ENCODE measurements at regions not wholly inside any gene's neighbourhood (a gene's known extent, or its start where the extent isn't known, plus 50 kb on each side); places are given as distances from the start of the nearest gene placed in this dataset.

DNA sequence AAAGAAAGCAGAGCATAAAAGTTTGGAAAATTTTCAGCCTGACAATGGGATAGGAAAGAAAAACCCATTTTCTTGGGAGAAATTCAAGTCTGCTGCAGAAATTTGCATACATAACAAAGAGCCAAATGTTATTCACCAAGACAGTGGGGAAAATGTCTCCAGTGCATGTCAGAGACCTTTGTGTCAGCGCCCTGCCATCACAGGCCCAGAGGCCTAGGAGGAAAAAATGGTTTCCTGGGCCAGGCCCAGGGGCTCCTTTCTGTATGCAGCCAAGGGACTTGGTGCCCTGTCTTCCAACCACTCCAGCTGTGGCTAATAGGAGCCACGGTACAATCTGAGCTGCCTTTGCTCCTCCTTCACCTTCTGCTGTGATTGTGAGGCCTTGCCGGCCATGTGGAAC, 189.1 kb upstream of the PITRM1 start:
- Mint-ChIP-seq H3K27ac (peak overlapping the region in 1 of 3 donors; percentile 59), H3K4me1 (peaks cover 0 to 3% (median 0%) of the 10 kb centered on the region in 3 donors), H3K27me3 (peaks cover 6% of the 10 kb centered on the region), H3K9me3 (peaks cover 13 to 24% (median 20%) of the 10 kb centered on the region in 3 donors), H3K4me3 (no peak overlapping the region), H3K36me3 (peaks cover 4% of the 10 kb centered on the region)

DNA sequence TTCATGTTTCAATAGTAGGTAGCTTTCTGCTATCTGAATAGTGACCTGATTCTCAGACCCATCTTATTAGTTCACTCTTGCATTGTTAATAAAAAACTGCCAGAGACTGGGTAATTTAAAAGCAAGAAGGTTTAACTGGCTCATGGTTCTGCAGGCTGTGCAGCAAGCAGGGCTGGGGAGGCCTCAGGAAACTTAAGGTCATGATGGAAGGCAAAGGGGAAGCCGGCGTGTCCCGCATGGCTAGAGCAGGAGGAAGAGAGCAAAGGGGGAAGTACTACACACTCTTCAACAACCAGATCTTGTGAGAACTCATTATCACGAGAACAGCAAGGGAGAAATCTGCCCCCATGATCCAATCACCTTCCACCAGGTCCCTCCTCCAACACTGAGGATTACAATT, 185.2 kb upstream of the PITRM1 start:
- no peak overlapping the region for H3K27ac Mint-ChIP-seq
- peaks cover 7% of the 10 kb centered on the region for H3K27me3 Mint-ChIP-seq
- peaks cover 15 to 25% (median 20%) of the 10 kb centered on the region in 3 donors for H3K9me3 Mint-ChIP-seq
- H3K4me1 Mint-ChIP-seq = peaks cover 0 to 5% (median 2%) of the 10 kb centered on the region in 3 donors
- H3K4me3 Mint-ChIP-seq = no peak overlapping the region
- H3K36me3 Mint-ChIP-seq = peaks cover 4% of the 10 kb centered on the region

DNA sequence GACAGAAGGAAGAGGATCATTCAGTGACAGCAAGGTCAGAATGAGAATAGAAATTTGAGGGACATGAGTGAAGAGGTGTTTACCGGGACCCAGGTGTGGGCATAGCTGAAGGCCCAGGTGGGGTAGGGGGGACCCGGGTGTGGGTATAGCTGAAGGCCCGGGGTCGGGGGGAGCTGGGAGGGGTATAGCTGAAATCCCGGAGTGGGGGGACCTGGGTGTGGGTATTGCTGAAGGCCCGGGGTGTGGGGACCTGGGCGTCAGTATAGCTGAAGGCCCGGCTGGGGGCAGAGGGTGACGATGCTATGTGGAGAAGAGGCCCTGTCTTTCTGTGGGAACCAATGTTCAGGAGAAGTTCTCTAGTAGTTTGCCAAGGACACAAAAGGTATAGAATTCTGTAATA, 183.0 kb upstream of the PITRM1 start:
- H3K27ac Mint-ChIP-seq = no peak overlapping the region
- H3K27me3 Mint-ChIP-seq = peaks cover 13% of the 10 kb centered on the region
- H3K4me3 Mint-ChIP-seq = no peak overlapping the region

DNA sequence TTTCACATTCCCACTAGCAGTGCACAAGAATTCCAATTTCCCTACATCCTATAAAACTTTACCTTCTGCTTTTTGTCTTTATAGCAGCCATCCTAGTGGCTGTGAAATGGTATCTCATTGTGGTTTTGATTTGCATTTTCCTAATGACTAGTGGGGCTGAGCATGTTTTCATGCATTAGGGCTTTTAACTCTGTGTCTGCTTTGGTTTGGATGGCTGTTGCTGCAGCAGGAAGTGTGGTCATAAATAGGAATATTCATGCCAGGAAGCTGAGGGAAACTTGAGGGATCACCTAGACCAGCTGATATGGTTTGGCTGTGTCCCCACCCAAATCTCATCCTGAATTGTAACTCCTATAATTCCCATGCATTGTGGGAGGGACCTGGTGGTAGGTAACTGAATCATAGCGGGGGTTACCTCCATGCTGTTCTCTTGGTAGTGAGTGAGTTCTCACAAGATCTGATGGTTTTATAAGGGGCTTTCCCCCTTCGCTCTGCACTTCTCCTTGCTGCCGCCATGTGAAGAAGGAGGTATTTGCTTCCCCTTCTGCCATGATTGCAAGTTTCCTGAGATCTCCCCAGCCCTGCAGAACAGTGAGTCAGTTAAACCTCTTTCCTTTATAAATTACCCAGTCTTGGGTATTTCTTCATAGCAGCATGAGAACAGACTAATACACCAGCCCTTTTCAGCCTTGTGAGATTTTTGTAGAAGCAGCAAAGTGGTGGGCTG, 181.8 kb upstream of the PITRM1 start:
- Mint-ChIP-seq H3K4me1 (peaks cover 0 to 8% (median 2%) of the 10 kb centered on the region in 3 donors), H3K4me3 (peak overlapping the region in 1 of 4 donors; percentile 24), H3K27me3 (peaks cover 17% of the 10 kb centered on the region), H3K36me3 (peaks cover 4% of the 10 kb centered on the region), H3K27ac (no peak overlapping the region), H3K9me3 (peaks cover 5 to 9% (median 7%) of the 10 kb centered on the region in 3 donors)

More for the DNA sequence above, 183.0 kb upstream of the PITRM1 start:
- peaks cover 4% of the 10 kb centered on the region for H3K36me3 Mint-ChIP-seq
- H3K9me3 Mint-ChIP-seq = peaks cover 6 to 13% (median 7%) of the 10 kb centered on the region in 3 donors
- H3K4me1 Mint-ChIP-seq = peaks cover 0 to 8% (median 2%) of the 10 kb centered on the region in 3 donors

DNA sequence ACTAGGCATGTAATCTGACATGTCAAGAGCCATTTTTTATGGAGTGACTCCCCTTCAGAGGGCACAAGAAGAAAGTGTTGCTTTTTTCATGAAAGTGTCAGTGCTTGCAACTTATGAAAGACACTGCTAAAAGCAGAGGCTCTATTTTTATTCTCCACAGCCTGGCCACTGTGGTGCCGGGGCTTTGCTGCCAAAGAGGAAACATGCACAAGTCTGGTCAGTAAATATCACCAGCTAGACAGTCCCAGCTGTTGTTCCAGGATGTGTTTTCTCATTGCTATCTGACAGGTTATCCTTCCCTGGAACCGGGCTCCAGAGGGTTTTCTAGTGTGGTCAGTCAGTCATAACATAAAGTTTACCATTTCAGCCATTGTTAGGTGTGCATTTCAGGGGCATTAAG, 180.7 kb upstream of the PITRM1 start:
- no peak overlapping the region for H3K27ac Mint-ChIP-seq
- H3K4me3 Mint-ChIP-seq = peak overlapping the region in 1 of 4 donors; percentile 55
- peaks cover 1 to 6% (median 2%) of the 10 kb centered on the region in 3 donors for H3K9me3 Mint-ChIP-seq
- H3K27me3 Mint-ChIP-seq = peaks cover 14% of the 10 kb centered on the region
- peaks cover 4% of the 10 kb centered on the region for H3K36me3 Mint-ChIP-seq
- peaks cover 0 to 8% (median 2%) of the 10 kb centered on the region in 3 donors for H3K4me1 Mint-ChIP-seq

DNA sequence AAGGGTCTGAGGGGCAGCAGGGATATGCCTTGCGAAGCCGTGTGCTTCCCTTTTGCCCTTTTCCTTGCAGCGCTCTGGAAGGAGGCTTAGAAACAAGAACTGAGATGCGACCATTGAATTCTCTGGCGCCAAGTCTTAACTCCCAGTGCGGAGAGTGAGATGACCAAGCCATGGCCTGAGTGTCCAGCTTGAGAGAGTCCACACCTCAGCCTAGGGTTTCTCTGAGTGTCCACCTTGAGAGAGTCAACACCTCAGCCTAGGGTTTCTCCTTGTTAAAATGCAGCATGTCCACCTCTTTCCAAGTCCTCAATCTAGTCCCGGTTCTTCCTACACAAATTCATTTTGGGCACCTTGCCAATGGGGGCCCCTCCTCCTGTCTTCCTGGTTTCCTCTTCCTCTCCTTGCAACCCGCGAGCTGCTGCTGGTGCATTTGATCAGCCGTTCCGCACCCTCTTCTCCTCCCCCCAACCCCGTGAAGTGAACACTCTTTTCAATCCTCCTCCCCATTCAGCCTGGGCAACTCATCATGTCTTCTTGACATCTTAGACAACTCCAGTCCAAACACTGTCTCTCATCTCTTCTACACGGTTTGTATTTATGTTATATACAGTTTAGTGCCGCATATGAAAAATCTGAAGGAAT, 178.2 kb upstream of the PITRM1 start:
- Mint-ChIP-seq H3K4me3 (no peak overlapping the region), H3K4me1 (peaks cover 0 to 5% (median 2%) of the 10 kb centered on the region in 3 donors), H3K27ac (no peak overlapping the region), H3K27me3 (peaks cover 20% of the 10 kb centered on the region), H3K9me3 (peaks cover 0 to 4% (median 2%) of the 10 kb centered on the region in 3 donors), H3K36me3 (no peaks in the 10 kb centered on the region)

DNA sequence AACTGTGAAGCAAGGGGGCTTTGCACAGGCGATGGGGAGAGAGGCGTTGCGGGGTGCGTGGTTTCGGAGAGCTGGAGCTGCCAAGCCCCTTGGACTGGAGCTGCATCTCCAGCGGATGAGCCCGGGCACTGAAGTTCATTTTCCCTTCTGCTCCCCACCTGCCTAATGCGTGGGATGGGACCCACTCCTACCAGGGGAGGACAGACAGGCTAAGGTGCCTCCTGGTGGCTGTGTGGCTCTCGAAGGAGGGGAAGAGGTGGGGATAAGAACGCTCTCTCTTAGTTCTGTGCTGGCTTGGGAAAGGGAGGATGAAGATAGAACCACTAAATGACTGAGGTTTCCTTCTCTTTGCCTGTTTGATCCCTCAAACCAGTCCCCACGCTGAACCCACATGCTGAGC, 177.6 kb upstream of the PITRM1 start:
- Mint-ChIP-seq H3K4me1 (peaks cover 0 to 5% (median 2%) of the 10 kb centered on the region in 3 donors), H3K36me3 (no peaks in the 10 kb centered on the region), H3K27me3 (peaks cover 22% of the 10 kb centered on the region), H3K9me3 (peaks cover 0 to 2% (median 2%) of the 10 kb centered on the region in 3 donors), H3K27ac (no peak overlapping the region), H3K4me3 (no peak overlapping the region)

DNA sequence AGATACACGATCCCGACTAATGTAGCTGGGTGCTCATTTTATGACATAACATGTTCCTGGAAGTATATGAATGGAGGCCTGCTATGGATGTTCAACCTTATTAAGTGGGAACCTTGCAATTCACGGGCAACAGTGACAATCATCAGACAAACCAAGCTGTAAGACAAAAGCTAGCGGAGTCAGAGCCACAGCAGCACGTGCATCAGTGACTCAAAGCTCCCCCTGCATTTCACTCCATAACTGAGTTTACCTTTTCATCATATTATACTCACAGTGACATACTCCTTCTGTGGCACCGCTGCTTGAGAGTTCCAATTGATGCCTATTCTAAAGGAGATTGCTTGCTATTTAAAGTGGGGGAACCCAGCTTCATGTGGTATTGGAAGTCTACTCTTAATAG, 176.0 kb upstream of the PITRM1 start:
- Mint-ChIP-seq H3K27ac (no peak overlapping the region), H3K4me1 (peaks cover 0 to 3% (median 1%) of the 10 kb centered on the region in 3 donors), H3K27me3 (peaks cover 27% of the 10 kb centered on the region), H3K36me3 (no peaks in the 10 kb centered on the region), H3K9me3 (peaks cover 0 to 1% (median 0%) of the 10 kb centered on the region in 3 donors), H3K4me3 (no peak overlapping the region)

DNA sequence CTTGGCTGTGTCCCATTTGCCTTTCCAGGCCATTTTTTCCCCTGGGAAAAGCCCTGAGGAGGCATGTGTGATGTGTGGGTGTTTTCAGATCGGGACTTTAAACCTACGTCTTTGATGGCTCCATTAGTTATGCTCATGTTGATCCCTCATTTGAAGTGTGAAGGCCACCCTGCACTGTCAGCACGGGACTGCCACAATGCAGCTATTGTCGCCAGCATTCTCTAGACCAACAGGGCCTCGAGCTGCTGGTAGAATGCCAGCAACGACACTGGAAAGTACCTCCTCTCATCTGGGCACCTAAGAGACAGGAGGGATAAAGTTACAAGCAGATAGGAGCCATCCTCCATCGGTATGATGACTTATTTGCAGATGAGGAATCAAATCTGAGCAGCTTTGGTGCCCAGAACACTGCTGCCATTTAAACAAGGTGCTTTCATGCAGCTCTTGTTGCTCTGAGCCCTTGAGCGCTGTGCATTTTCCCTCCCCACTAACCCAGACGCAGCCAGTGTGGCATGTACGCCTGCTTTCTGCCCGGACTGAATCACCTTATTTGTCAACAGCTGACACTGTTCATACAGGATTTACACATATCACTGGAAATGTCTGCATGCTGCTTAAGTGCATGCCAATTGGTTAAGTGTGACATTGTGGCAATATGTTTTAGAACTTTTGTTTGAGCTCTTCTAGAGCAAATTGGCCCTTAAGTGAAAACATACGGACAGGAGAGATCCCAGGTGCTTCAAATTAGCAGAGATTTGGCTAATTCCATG, 175.0 kb upstream of the PITRM1 start:
- peaks cover 0 to 3% (median 0%) of the 10 kb centered on the region in 3 donors for H3K4me1 Mint-ChIP-seq
- H3K27me3 Mint-ChIP-seq = peaks cover 24% of the 10 kb centered on the region
- no peaks in the 10 kb centered on the region for H3K36me3 Mint-ChIP-seq
- no peak overlapping the region for H3K27ac Mint-ChIP-seq
- H3K9me3 Mint-ChIP-seq = no peaks in the 10 kb centered on the region
- H3K4me3 Mint-ChIP-seq = no peak overlapping the region

DNA sequence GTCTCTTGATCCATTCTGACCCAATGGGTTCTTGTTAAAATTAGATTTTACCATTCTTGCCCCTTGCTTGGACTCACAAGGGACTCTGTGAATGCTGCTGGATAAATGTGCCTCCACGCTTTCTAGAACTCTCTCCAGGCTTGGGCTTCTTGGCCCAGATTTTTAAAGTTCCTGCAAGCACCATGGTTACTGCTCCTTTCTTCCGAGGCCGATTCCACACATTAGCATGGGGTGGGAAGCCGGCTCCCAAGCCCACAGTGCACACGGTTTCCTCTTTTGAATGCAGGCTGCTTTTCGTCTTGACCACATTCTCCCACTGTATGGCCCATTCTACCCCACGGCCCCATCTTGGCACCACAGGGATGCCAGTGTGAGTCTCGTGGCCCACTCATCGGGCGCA, 174.3 kb upstream of the PITRM1 start:
- Mint-ChIP-seq H3K36me3 (no peaks in the 10 kb centered on the region), H3K9me3 (no peaks in the 10 kb centered on the region), H3K27me3 (peaks cover 24% of the 10 kb centered on the region), H3K4me1 (peaks cover 0 to 3% (median 0%) of the 10 kb centered on the region in 3 donors), H3K27ac (no peak overlapping the region), H3K4me3 (no peak overlapping the region)

DNA sequence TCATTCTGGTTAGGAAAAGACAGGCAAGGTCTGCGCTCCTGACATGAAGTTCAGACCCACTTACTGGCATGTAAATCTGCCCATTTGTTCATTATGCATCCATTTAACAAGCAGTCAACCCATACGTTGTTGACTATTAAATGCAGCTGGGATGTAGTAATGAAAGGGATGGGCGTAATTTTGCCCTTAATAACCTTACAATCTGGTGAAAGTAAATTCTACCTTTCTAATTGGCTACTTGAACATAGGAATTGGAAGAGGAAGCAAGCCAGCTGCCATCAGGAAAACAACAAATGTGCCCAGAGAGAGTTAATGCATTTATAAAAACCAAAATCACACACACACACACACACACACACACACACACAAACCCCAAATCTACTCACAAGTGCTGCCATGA, 170.2 kb upstream of the PITRM1 start:
- Mint-ChIP-seq H3K4me1 (no peaks in the 10 kb centered on the region), H3K36me3 (no peaks in the 10 kb centered on the region), H3K9me3 (no peaks in the 10 kb centered on the region), H3K27ac (no peak overlapping the region), H3K27me3 (peaks cover 16% of the 10 kb centered on the region), H3K4me3 (no peak overlapping the region)

DNA sequence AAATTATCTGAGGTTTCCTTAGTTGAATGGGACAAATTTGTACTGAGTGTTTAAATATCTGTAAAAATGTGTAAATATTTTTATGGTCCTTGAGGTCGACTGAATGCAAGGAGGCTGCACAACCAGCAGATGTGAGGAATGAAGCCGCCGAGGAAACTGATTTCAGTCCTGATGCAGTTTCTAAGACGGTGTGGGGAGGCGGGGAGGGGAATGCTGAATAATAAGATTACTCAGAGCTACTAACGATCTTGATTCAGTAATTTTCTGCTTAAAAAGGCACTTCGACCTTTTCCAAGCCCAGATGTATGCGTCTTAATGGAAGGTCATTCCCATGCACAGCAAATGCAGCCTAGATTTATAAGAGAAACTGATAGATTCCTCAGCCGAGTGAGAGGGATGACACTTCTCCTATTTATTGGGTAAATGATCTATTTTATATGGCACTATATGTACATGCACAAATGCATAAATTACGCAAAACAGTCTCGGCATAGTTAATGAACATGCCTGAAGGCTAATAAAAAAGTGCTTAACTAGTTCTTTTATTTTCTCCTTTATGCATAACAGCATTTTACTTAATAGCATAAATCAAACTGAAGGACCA, 167.6 kb upstream of the PITRM1 start:
- Mint-ChIP-seq H3K4me3 (no peak overlapping the region), H3K36me3 (no peaks in the 10 kb centered on the region), H3K9me3 (no peaks in the 10 kb centered on the region), H3K27me3 (peaks cover 9% of the 10 kb centered on the region), H3K27ac (no peak overlapping the region), H3K4me1 (no peaks in the 10 kb centered on the region)

DNA sequence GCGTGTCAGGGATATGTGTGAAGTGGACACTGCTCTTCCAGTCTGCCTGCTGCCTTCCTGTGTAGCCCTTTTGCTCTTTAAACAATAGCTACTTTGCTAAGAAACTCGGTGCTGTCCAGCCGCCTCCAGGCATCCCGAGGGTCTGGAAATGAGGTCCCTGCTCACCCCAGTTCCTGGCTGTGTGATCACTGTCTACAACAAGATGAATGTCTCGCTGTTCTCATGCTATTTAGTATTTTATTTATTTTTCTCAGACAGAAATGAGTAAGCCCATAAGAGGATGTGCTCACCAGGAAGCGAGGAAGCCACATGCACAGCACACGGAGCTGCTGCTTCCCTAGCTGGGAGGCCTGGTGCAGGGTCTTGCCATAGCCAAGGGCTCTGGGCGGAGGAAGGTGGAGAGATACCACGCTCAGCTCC, 167.0 kb upstream of the PITRM1 start:
- no peak overlapping the region for H3K27ac Mint-ChIP-seq

DNA sequence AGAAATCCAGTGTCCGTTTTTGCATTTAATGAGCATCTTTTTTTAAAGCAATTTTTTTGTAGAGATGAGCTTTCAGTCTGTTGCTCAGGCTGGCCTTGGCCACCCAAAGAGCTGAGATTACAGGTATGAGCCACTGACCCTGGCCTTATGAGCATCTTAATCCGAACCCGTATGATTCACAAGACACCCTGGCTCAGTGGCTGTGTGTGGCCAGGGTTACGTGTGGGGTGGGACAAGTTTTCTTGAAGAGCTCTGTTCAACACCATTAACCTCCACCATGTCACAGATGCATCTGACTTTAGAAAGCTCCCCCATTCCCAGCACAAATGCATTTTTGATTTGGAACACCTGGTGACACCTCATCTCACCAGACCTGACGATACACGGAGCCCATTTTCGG, 166.5 kb upstream of the PITRM1 start:
- Mint-ChIP-seq H3K9me3 (no peaks in the 10 kb centered on the region), H3K36me3 (no peaks in the 10 kb centered on the region), H3K27ac (no peak overlapping the region)

More for the DNA sequence above, 167.0 kb upstream of the PITRM1 start:
- Mint-ChIP-seq H3K4me3 (no peak overlapping the region), H3K27me3 (peaks cover 3% of the 10 kb centered on the region), H3K4me1 (no peaks in the 10 kb centered on the region), H3K9me3 (no peaks in the 10 kb centered on the region), H3K36me3 (no peaks in the 10 kb centered on the region)

DNA sequence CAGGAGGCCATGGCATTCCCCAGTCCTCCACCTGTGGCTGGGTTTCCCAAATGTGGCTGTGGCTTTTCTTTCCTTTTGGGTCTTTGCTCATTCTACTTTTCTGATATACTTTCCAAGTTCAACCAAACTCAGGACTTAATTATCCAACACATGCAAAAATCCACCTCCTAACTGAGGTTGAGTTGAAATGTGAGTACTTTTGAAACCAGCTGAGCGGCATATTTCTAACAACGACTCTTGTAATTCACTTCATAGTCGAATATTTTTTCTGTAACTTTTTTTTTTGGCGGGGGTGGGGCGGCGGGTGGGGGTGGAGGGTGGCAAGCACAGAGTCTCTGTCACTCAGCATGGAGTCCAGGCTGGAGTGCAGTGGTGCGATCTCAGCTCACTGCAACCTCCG, 165.2 kb upstream of the PITRM1 start:
- H3K9me3 Mint-ChIP-seq = no peaks in the 10 kb centered on the region
- no peak overlapping the region for H3K27ac Mint-ChIP-seq
- no peak overlapping the region for H3K4me3 Mint-ChIP-seq
- no peaks in the 10 kb centered on the region for H3K36me3 Mint-ChIP-seq
- H3K27me3 Mint-ChIP-seq = peaks cover 7% of the 10 kb centered on the region
- no peaks in the 10 kb centered on the region for H3K4me1 Mint-ChIP-seq

More for the DNA sequence above, 166.5 kb upstream of the PITRM1 start:
- Mint-ChIP-seq H3K27me3 (peaks cover 3% of the 10 kb centered on the region), H3K4me1 (no peaks in the 10 kb centered on the region), H3K4me3 (no peak overlapping the region)
